Rectal smooth muscle tissue (tissue), 1 donor: ENCODE measurements at regions not wholly inside any gene's neighbourhood (a gene's known extent, or its start where the extent isn't known, plus 50 kb on each side); places are given as distances from the start of the nearest gene placed in this dataset.

Experiments used
- H3K27ac ChIP-seq: one replicate; pipeline ENCODE4 v1.7.0; 2013; ENCODE audit warnings: low read depth, low read length, inconsistent platforms
- H3K27me3 ChIP-seq: one replicate; pipeline ENCODE4 v1.7.0; 2013; ENCODE audit warnings: low read length; ENCODE audit not compliant: control insufficient read depth, insufficient read depth
- H3K36me3 ChIP-seq: one replicate; pipeline ENCODE4 v1.7.0; 2013; ENCODE audit warnings: low read length; ENCODE audit not compliant: control insufficient read depth, insufficient read depth
- H3K4me1 ChIP-seq: one replicate; pipeline ENCODE4 v1.7.0; 2013; ENCODE audit warnings: low read length; ENCODE audit not compliant: control insufficient read depth, insufficient read depth
- H3K4me3 ChIP-seq: one replicate; pipeline ENCODE4 v1.7.0; 2013; ENCODE audit warnings: low read length
- H3K9ac ChIP-seq: one replicate; pipeline ENCODE4 v1.7.0; 2013; ENCODE audit warnings: low read length

GRCh38 chr14:43243168-43243567, 1263.9 kb downstream of the FSCB start:
- Histone ChIP-seq H3K27me3 (no peaks in the 10 kb centered on the region), H3K9ac (no peak overlapping the region), H3K4me3 (no peak overlapping the region), H3K4me1 (no peaks in the 10 kb centered on the region), H3K27ac (no peak overlapping the region), H3K36me3 (no peaks in the 10 kb centered on the region)

- Histone ChIP-seq H3K27me3 (no peaks in the 10 kb centered on the region), H3K27ac (no peak overlapping the region), H3K9ac (no peak overlapping the region), H3K36me3 (no peaks in the 10 kb centered on the region), H3K4me3 (no peak overlapping the region), H3K4me1 (no peaks in the 10 kb centered on the region)
Observed at GRCh38 chr14:43232261-43232660, 1274.8 kb downstream of the FSCB start.

GRCh38 chr14:43215524-43215923, 1291.6 kb downstream of the FSCB start:
- H3K4me1 ChIP-seq, result no peaks in the 10 kb centered on the region
- no peaks in the 10 kb centered on the region for H3K36me3 ChIP-seq
- H3K27ac ChIP-seq, result no peak overlapping the region
- H3K4me3 ChIP-seq, result no peak overlapping the region
- H3K9ac ChIP-seq, result no peak overlapping the region
- H3K27me3 ChIP-seq, result no peaks in the 10 kb centered on the region

- Histone ChIP-seq H3K27me3 (no peaks in the 10 kb centered on the region), H3K4me1 (no peaks in the 10 kb centered on the region), H3K4me3 (no peak overlapping the region), H3K27ac (no peak overlapping the region), H3K9ac (no peak overlapping the region), H3K36me3 (no peaks in the 10 kb centered on the region)
Observed at GRCh38 chr14:43207189-43207588, 1299.9 kb downstream of the FSCB start.

- no peak overlapping the region for H3K9ac ChIP-seq
- no peaks in the 10 kb centered on the region for H3K36me3 ChIP-seq
- H3K4me3 ChIP-seq, result no peak overlapping the region
- H3K27me3 ChIP-seq, result no peaks in the 10 kb centered on the region
- H3K27ac ChIP-seq, result no peak overlapping the region
- H3K4me1 ChIP-seq, result no peaks in the 10 kb centered on the region
Observed at GRCh38 chr14:43204816-43205215, 1302.3 kb downstream of the FSCB start.

GRCh38 chr14:43200519-43200918, 1306.6 kb downstream of the FSCB start:
- no peak overlapping the region for H3K4me3 ChIP-seq
- no peaks in the 10 kb centered on the region for H3K27me3 ChIP-seq
- no peak overlapping the region for H3K9ac ChIP-seq
- no peaks in the 10 kb centered on the region for H3K4me1 ChIP-seq
- no peaks in the 10 kb centered on the region for H3K36me3 ChIP-seq
- no peak overlapping the region for H3K27ac ChIP-seq

- no peak overlapping the region for H3K27ac ChIP-seq
- H3K4me3 ChIP-seq, result no peak overlapping the region
- H3K9ac ChIP-seq, result no peak overlapping the region
- no peaks in the 10 kb centered on the region for H3K27me3 ChIP-seq
- no peaks in the 10 kb centered on the region for H3K4me1 ChIP-seq
- no peaks in the 10 kb centered on the region for H3K36me3 ChIP-seq
Observed at GRCh38 chr14:43198465-43198864, 1308.6 kb downstream of the FSCB start.

GRCh38 chr14:43184540-43184939, 1322.5 kb downstream of the FSCB start:
- Histone ChIP-seq H3K27ac (no peak overlapping the region), H3K27me3 (no peaks in the 10 kb centered on the region), H3K4me3 (no peak overlapping the region), H3K4me1 (no peaks in the 10 kb centered on the region), H3K36me3 (no peaks in the 10 kb centered on the region), H3K9ac (no peak overlapping the region)

GRCh38 chr14:43183916-43184315, 1323.2 kb downstream of the FSCB start:
- H3K27me3 ChIP-seq, result no peaks in the 10 kb centered on the region
- H3K9ac ChIP-seq, result no peak overlapping the region
- H3K27ac ChIP-seq, result no peak overlapping the region
- H3K36me3 ChIP-seq, result no peaks in the 10 kb centered on the region
- H3K4me3 ChIP-seq, result no peak overlapping the region
- H3K4me1 ChIP-seq, result no peaks in the 10 kb centered on the region

GRCh38 chr14:43175896-43176295, 1331.2 kb downstream of the FSCB start:
- H3K36me3 ChIP-seq, result no peaks in the 10 kb centered on the region
- no peak overlapping the region for H3K9ac ChIP-seq
- no peak overlapping the region for H3K27ac ChIP-seq
- H3K27me3 ChIP-seq, result no peaks in the 10 kb centered on the region
- H3K4me3 ChIP-seq, result no peak overlapping the region
- H3K4me1 ChIP-seq, result no peaks in the 10 kb centered on the region

- no peaks in the 10 kb centered on the region for H3K4me1 ChIP-seq
- H3K36me3 ChIP-seq, result no peaks in the 10 kb centered on the region
- no peaks in the 10 kb centered on the region for H3K27me3 ChIP-seq
- no peak overlapping the region for H3K9ac ChIP-seq
- no peak overlapping the region for H3K27ac ChIP-seq
- H3K4me3 ChIP-seq, result no peak overlapping the region
Observed at GRCh38 chr14:43172899-43173548, 1334.1 kb downstream of the FSCB start.

- H3K4me3 ChIP-seq, result no peak overlapping the region
Observed at GRCh38 chr14:43169722-43170121, 1337.4 kb downstream of the FSCB start.

GRCh38 chr14:43168371-43168925, 1338.6 kb downstream of the FSCB start:
- H3K27ac ChIP-seq, result no peak overlapping the region
- H3K4me3 ChIP-seq, result no peak overlapping the region
- no peaks in the 10 kb centered on the region for H3K4me1 ChIP-seq
- no peaks in the 10 kb centered on the region for H3K27me3 ChIP-seq
- no peak overlapping the region for H3K9ac ChIP-seq
- no peaks in the 10 kb centered on the region for H3K36me3 ChIP-seq

More at GRCh38 chr14:43169722-43170121, 1337.4 kb downstream of the FSCB start:
- Histone ChIP-seq H3K4me1 (no peaks in the 10 kb centered on the region), H3K9ac (no peak overlapping the region), H3K27ac (no peak overlapping the region), H3K27me3 (no peaks in the 10 kb centered on the region), H3K36me3 (no peaks in the 10 kb centered on the region)
